HG03460 (cell line): ENCODE measurements at regions not wholly inside any gene's neighbourhood (a gene's known extent, or its start where the extent isn't known, plus 50 kb on each side); places are given as distances from the start of the nearest gene placed in this dataset.
"Not testable (repeated sequence)": the region's sequence is repeated elsewhere in the genome, so short reads cannot be mapped to it uniquely, and the experiment has no call there.

Source experiments
- ATAC-seq: cut with Tn5 transposase; IDR thresholded peaks from one replicate; pipeline ENCODE4 v1.9.1; 2021; ENCODE audit not compliant: unreplicated experiment

DNA sequence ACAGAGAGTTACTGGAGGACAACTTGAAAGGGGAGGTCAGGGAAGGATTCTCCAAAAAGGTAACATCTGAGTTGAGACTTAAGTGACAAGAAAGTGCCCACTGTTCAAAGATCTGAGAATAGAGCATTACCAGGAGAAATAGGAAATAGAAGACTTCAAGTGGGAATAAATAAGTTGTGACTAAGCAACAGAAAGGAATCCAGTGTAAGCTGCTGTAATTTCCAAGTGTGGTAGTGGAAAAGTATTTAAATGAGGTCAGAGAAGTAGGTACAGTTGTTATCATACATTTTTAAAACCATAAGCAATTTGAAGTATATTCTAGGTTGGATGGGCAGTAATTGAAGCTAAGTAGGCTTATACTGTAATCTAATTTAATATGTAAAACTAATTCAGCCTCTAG lies 211.9 kb downstream of the FBXO8 start:
- no peak for ATAC-seq

DNA sequence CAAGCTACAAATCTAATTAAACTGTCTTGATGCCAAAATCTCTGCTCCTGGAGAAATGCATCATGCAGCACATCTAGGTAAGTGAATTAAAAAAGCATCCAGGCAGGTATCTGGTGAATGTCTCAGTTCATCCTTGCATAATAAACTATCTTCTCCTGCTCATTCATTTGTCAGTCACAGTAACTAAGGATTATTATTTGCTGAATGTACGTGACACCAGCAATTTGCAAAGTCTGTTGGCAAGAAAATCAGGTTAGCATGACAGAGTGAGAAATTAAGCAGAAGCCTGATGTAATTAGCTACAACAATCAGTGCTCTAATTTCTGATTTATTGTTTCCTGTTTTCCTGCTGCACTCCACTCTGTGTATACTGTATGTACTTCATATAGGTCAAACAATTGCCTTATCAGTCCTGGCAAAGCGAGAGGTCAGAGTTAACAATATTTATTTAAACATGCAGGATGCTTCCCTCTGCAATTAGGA lies 213.6 kb downstream of the FBXO8 start:
- ATAC-seq = no peak

DNA sequence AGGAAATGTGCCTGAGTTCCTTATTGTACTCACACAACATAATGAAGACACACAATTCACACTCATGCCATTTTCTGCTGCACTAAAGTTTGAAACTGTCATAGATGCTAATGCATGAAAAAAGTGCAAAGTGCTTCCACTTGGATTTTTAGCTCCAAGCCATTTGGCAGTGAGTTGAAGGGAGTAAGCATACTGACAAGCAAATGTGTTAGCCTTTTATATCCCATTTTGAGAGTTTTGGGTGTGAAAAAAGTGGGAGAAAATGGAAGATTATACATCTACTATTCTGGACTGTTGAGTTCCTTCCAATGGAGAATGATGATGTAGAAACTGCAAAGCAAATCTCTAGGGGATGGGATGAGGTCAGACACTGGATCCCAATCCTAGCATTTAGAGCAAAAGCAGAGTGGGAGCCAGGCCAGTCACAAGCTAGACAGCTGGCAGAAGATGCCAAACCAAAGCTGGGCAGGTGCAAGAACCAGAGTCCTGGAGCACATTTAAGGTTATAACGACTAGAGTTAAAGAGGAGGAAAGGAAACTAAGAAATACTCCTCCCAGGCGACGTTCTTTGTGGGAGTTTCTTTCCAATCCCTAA lies 216.8 kb downstream of the FBXO8 start:
- no peak for ATAC-seq

DNA sequence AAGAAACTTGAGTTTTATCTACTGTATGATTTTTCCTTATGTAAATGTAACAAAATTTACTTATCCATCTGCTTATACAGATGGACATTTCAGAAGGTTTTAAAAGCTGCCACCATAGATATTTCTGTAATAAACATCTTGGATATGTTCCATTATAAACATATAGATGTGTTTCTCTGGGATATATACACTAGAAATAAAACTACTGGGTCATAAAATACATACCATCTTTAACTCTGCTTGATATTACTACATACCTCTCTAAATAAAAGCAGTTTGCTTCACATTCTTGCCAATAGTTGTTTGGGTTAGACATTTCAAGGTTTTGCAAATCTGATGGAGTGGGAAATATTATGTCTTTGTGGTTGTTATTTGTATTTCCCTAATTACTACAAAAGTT lies 220.6 kb downstream of the FBXO8 start:
- no peak for ATAC-seq

DNA sequence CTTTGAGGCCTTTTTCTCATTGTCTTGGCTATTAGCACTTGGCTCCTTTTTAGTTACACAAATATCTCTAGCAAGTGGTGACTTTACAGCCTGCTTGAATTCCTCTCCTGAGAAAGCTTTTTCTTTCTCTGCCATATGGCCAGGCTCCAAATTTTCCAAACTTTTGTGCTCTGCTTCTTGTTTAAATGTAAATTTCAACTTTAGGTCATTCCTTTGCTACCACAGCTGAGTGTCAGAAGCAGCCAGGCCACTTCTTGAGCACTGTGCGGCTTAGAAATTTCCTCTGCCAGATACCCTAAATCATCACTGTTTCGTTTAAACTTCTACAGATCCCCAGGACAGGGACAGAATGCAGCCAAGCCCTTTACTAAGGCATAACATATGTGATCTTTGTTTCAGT lies 222.4 kb downstream of the FBXO8 start:
- ATAC-seq = no peak

DNA sequence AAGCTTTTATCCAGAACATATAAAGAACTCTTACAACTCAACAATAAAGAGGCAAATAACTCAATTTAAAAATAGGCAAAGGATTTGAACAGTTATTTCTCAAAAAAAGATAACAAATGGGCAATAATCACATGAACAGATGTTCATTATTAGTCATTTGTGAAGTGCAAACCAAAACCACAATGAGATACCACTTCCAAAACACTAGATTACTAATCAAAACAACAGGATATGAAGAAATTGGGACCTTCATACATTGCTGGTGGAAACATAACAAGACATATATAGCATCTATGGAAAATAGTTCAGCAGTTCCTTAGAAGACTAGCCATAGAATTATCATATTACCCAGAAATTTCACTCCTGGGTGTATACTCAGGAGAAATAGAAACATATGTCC lies 224.6 kb downstream of the FBXO8 start:
- ATAC-seq = no peak

DNA sequence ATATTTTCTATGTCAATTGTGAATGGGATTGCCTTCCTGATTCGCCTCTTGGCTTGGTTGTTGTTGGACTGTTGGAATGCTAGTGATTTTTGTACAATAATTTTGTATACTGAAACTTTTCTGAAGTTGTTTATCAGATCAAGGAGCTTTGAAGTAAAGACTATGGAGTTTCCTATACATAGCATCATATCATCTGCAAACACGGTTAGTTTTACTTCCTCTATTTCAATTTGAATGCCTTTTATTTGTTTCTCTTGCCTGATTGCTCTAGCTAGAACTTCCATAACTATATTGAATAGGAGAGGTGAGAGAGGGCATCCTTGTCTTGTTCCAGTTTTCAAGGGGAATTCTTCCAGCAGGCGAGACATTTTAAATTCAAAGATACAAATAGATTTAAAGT lies 226.5 kb downstream of the FBXO8 start:
- no peak for ATAC-seq

DNA sequence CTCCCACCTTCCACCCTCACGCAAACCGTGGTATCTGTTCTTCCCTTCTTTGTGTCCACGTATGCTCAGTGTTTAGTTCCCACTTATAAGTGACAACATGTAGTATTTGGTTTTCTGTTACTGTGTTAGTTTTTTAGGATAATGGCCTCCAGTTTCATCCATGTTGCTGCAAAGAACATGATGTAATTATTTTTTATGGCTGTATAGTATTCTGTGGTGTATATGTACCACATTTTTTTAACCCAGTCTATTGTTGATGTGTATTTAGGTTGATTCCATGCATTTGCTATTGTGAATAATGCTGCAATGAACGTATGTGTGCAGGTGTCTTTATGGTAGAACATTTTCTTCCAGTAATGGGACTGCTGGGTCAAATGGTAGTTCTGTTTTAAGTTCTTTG lies 228.1 kb downstream of the FBXO8 start:
- no peak for ATAC-seq

DNA sequence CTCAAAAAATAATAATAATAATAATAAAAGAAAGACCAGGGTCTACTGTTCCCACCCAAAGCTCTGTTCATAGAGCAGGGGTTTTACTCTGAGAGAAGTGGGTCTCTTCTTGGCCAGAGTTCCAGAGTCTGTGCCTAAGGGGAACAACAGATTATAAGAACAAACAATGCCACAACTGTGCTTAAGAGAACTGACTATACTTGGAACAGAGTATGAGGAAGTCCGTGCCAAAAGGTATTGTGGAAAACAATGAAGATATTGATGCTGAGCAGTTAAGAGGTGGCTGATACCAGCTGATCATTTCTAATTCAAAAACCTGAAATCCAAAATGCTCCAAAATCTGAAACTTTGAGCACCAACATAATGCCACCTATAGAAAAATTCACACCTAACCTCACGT lies 229.6 kb downstream of the FBXO8 start:
- ATAC-seq = no peak

DNA sequence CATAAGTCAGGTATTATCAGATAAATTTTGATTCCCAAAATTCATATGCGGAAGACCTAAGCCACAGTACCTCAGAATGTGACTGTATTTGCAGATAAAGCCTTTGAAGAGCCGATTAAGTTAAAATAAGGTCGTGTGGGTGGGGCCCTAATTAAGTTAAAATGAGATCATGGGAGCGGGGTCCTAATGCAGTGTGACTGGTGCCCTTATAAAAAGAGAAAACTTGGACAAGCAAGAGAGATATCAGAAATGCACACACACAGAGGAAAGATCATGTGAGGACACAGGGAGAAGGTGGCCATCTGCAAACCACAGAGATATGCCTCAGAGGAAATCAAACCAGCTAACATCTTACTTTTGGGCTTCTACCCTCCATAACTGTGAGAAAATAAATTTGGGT lies 236.1 kb downstream of the FBXO8 start:
- no peak for ATAC-seq

DNA sequence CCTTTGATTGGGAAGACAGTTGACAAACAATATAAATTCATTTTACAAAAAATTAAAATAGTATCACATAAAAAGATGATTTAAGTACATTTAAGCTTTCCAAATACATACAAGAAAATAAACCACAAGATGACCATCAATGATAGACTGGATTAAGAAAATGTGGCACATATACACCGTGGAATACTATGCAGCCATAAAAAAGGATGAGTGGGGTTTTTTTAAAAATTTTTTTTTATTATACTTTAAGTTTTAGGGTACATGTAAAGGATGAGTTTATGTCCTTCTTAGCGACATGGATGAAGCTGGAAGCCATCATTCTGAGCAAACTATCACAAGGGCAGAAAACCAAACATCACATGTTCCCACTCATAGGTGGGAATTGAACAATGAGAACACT lies 237.6 kb downstream of the FBXO8 start:
- ATAC-seq = not testable (repeated sequence)

DNA sequence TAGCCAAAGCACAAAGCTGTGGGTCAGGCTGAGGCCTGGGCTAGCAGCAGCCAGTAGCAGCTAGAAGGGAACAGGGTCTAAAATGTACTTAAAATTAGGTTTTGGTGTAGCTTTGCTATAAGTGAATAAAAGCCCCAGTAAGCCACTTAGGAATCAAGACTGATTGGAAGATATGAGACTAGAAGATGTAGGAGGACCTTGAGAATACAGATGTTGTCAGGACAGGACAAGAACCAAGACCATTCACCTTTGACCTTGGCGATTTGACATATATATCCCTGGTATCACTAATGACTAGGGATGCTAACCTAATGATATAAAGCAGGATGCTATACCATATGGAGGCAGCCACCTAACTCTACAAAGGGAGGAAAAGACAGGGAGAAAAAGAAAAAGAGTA lies 238.1 kb downstream of the FBXO8 start:
- no peak for ATAC-seq

DNA sequence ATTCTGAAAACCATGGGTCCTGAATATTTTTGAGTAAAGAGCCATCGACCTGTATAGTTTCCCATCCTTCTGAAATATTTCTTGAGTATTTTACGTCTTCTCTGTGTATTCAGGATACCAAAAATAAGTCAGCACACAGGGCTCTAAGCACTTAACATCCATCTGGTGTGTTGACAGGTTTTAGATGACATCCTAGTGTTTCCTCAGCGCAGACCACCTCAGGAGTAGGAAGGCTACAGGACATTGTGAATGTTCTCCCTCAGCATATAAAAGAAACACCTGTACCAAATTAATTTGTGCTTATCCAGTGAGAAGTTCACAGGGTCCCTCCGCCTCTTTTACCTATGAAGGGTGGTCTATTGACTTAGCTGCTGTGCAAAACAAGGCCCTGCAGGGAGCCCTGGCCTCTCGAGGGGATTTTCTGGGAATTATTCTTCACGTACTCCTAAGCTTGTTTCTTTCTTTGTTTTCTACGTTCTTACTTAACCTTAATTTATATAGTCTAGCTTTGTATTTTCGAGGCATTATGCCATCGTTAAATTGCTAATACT lies 241.8 kb downstream of the FBXO8 start:
- ATAC-seq = no peak

DNA sequence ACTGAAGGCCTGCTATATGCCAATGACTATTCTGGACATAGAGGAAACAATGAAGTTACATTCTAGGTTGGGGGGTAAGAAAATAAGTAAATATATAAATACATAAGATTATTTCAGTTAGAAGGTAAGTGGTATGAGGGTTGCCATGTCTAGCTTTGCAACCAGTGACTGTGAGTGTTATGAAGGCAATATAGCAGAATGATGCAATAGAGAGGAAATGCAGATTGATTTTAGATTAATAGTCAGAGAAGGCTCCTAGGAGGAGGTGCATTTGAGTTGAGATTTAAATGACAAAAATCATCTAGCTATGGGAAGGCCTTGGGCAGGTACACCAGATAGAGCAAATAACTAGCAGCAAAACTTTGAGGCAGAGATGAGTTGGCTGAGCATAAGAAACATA lies 243.2 kb downstream of the FBXO8 start:
- no peak for ATAC-seq

DNA sequence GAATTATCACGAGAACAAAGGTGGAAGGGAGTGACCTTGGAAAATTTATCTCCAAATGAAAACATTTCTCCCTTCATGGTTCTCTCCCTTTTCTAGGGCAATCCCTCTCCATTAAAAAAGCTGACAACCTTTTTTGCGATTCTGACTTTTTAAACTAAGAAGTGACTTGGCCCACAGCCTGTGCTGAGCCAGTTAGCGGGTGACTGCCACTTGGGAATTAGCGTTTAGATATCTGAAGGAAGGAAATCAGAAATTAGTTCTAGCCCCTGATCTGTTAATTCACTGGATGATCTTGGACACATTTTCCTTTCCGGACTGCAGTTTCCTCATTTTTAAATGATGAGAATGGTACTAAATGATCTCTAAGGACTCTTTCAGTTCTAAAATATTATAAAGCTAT lies 245.0 kb downstream of the FBXO8 start:
- ATAC-seq = no peak

DNA sequence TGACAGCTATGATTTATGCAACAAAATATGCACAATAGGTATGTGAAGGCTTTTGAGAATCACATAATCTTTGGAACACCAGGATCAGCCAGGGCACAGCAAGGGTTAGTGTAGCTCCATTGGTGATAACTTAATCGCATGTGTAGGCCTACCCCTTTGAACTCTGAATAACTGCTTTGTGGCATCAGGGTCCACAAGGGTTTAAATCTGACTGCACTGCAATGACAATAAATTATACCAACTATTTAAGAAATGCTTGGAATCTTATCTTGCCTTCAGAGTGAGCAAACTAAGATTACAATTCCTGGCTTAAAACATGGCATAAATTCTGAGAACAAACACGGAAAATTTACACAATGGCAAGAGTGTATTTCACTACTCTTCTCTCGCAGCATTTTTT lies 245.8 kb downstream of the FBXO8 start:
- ATAC-seq = no peak

DNA sequence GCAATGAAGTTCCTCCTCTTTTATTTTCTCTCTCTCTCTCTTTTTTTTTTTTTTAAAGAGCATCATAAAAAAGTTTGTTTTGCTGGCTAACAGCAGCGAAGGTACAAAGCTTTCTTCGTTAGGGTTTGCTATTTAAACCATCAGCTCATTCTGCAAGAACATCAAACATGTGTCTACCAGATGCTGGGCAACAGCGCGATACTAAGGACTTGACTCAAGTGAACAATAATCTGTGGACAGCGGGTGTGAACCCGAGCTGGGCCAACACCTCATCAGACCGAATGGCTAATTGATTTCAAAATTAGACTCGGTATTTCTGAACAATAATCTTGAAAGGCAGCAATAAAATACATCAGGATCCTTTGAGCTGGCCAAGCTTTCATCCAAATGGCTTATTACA lies 246.4 kb downstream of the FBXO8 start:
- ATAC-seq = no peak

DNA sequence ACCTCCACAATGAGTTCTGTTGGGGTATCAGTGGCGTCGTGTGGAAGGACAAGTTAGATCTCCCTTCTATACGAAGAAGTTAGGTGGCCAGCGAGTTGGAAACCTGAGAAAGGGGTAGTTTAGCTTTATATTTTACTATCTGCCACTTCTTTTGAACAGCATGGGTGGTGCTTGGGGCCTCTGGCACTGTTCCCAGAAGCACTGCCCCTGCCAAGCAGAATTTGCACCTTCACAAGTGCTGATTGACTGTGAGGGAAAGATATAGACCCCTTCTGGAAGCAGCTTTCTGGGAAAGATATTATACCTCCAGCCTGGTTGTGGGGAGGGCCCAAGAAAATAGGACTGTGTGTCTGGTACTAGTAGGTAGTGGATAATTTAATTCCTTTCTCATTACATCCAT lies 246.9 kb downstream of the FBXO8 start:
- no peak for ATAC-seq

DNA sequence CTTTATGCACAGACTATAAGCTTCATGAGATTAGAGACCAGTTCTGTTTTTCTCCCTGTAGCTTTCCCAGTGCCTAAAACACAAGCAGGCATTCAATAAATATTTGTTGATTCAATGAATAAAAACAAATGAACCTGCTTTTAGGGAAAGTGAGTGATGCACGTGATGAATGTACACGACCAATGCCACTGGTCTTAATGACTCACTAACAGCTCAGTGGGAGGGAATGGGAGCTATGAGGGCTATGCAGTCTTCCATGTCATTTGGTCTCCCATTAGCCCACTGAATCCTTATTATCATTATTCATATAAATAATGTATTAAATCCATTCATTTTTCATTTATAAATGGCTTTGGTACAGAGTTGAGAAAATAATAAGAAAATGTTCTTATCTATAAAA lies 247.4 kb downstream of the FBXO8 start:
- ATAC-seq = no peak

DNA sequence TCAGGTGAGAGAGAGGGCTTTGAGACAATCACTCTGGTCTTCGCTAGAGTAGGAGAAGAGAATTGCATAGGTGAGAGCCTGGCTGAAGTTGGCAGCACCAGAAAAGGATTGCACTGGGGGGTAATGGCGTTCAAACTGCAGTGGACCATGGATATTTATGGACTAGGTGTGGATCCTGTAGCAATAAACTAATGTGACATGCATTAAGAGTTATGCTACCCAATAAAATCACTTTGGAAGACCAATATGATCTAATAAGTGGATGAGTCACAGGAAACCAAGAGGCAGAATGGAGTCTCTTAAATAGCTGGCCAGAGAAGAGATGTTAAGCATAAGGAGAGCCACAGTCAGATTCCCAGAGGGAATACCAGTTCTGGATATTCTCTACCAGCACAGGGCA lies 259.8 kb downstream of the FBXO8 start:
- no peak for ATAC-seq

DNA sequence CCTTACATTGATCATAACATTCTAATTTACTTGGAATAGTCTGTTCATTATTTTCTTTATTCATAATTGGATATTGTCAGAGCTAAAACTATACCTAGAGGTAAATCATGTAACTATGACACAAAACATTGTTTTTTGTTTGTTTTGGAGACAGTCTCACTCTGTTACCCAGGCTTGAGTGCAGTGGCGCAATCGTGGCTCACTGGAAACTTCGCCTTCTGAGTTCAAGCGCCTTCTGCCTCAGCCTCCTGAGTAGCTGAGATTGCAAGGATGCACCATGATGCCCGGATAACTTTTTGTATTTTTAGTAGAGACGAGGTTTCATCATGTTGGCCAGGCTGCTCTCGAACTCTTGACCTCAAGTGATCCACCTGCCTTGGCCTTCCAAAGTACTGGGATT lies 265.2 kb downstream of the FBXO8 start:
- ATAC-seq = no peak

DNA sequence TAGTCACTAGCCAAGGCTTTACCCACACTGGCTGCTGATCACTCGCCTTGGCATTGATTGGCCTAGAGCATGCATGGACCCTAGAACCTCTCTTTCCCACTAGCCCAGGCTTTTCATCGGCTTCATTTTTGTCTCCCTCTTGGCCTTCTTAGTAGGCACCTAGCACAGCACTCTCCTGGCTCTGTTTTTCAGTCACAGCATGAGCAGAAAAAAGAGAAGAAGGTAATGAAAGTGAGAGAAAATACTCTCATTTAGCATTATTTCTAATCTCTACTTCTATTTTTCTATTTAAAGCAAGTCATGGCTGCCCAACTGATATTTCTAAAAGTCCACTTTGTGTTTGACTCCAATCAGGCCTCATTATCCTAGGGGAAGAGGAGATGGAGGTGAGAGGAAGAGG lies 267.2 kb downstream of the FBXO8 start:
- ATAC-seq = no peak

DNA sequence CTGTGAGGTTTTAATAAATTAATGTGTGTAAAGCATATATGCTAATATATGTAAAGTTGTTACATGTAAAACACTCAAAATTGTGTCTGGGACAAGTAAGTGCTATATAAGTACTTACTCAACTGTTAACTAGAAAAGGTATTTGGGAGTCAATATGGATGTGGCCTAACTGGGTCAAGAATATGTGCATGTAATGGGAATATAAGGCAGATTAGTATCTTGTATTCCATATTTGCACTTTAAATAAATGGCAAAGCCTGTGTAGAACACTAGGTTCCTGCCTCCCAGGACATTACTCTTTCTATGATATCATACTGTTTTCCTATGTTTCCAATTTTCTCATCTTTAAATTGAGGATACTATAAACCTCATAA lies 270.6 kb downstream of the FBXO8 start:
- ATAC-seq = no peak
